Adrenal gland (tissue), 5 donors: ENCODE measurements at regions not wholly inside any gene's neighbourhood (a gene's known extent, or its start where the extent isn't known, plus 50 kb on each side); places are given as distances from the start of the nearest gene placed in this dataset.

Experiments used
- CTCF ChIP-seq, 6 experiments: fragments of 450-650 bp in 4 of 6; fragments of 200-600 bp in 2 of 6; sonication (generic) in 1 of 6; IDR thresholded peaks; 1 replicate in 5 of 6; 2 replicates in 1 of 6; pipeline versions ENCODE4 v1.5.1 to v1.8.0; 2016 to 2021; ENCODE audit warnings: antibody characterized with exemption in 6 of 6, mild to moderate bottlenecking in 2 of 6, moderate library complexity in 1 of 6
- POLR2A ChIP-seq, 2 donors: fragments of 450-650 bp; IDR thresholded peaks; one replicate each; pipeline ENCODE4 v1.6.1; 2017; ENCODE audit warnings: antibody characterized with exemption in 2 of 2, mild to moderate bottlenecking in 2 of 2, moderate library complexity in 1 of 2
- donor health status: DM: no; HTN: no; CAD: no.

- TF ChIP-seq CTCF (IDR thresholded peaks at IDR 0.05) (no peak), POLR2A (IDR thresholded peaks at IDR 0.05) (no peak)
These were observed 87.5 kb downstream of the SOX1 start for GRCh38 chr13:112154301-112155060.
